SK-N-MC (cell line): ENCODE measurements at regions not wholly inside any gene's neighbourhood (a gene's known extent, or its start where the extent isn't known, plus 50 kb on each side); places are given as distances from the start of the nearest gene placed in this dataset.

Experiments used
- EZH2 ChIP-seq: fragments of 200-600 bp; sonication (generic); IDR thresholded peaks from one replicate; pipeline ENCODE4 v1.6.1; 2017; ENCODE audit warnings: antibody characterized with exemption
- POLR2AphosphoS5 ChIP-seq: IDR thresholded peaks from 2 replicates; pipeline ENCODE4 v1.6.1; 2012; ENCODE audit warnings: mild to moderate bottlenecking, low read depth, low read length, borderline replicate concordance

- no peak for TF ChIP-seq EZH2
- no peak for TF ChIP-seq POLR2AphosphoS5
Observed at GRCh38 chr10:83673316-83673715, 466.0 kb upstream of the GHITM start.
